ENCODE measurements at regions not wholly inside any gene's neighbourhood (a gene's known extent, or its start where the extent isn't known, plus 50 kb on each side); places are given as distances from the start of the nearest gene placed in this dataset.

- Mint-ChIP-seq H3K27ac (no peak overlapping the region), H3K4me1 (peaks cover 5% of the 10 kb centered on the region; the same call in 1 of the 2 replicates), H3K4me3 (no peak overlapping the region), H3K9me3 (peaks cover 5% of the 10 kb centered on the region), H3K27me3 (ENCODE audit: low read depth) (no peaks in the 10 kb centered on the region), H3K36me3 (no peaks in the 10 kb centered on the region)
- DNase-seq (ENCODE audit: low spot score) (no peak), ATAC-seq (no peak)
- TF ChIP-seq ZNF219 (CRISPR knock-in tag; IDR thresholded peaks at IDR 0.05; ENCODE audit: borderline replicate concordance): no peak
- no peak for TF ChIP-seq ZNF121 (CRISPR knock-in tag; IDR thresholded peaks at IDR 0.05)
- TF ChIP-seq, protein P1, sequence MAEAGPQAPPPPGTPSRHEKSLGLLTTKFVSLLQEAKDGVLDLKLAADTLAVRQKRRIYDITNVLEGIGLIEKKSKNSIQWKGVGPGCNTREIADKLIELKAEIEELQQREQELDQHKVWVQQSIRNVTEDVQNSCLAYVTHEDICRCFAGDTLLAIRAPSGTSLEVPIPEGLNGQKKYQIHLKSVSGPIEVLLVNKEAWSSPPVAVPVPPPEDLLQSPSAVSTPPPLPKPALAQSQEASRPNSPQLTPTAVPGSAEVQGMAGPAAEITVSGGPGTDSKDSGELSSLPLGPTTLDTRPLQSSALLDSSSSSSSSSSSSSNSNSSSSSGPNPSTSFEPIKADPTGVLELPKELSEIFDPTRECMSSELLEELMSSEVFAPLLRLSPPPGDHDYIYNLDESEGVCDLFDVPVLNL (CRISPR knock-in tag; IDR thresholded peaks at IDR 0.05; ENCODE audit: borderline replicate concordance, low read depth): no peak
- no peak for TF ChIP-seq TEAD4 (CRISPR knock-in tag; IDR thresholded peaks at IDR 0.05)
- CTCF ChIA-PET: no interaction called here
- POLR2A ChIA-PET: no interaction called here
Observed at GRCh38 chr3:30142946-30143345, 463.5 kb upstream of the TGFBR2 start.

- Mint-ChIP-seq H3K36me3 (no peaks in the 10 kb centered on the region), H3K27ac (no peak overlapping the region), H3K4me1 (peaks cover 5% of the 10 kb centered on the region; the same call in 1 of the 2 replicates), H3K4me3 (no peak overlapping the region), H3K27me3 (ENCODE audit: low read depth) (no peaks in the 10 kb centered on the region), H3K9me3 (peaks cover 8% of the 10 kb centered on the region)
- no peak for ATAC-seq
- CTCF ChIA-PET: interaction anchor here (1.3 kb wide), 1 partner anchor 103 kb away, joined by 3 read pairs; no protein-coding TSS in a partner anchor
- TF ChIP-seq NR2C2 (CRISPR knock-in tag; IDR thresholded peaks at IDR 0.05) (no peak), PRRX2 (CRISPR knock-in tag; IDR thresholded peaks at IDR 0.05) (no peak), FOXP1 (CRISPR knock-in tag; IDR thresholded peaks at IDR 0.05; ENCODE audit: borderline replicate concordance) (no peak), KAT7 (CRISPR knock-in tag; IDR thresholded peaks at IDR 0.05; ENCODE audit: borderline replicate concordance) (no peak), FOXJ3 (CRISPR knock-in tag; IDR thresholded peaks at IDR 0.05; ENCODE audit: borderline replicate concordance) (no peak), ZNF532 (CRISPR knock-in tag; IDR thresholded peaks at IDR 0.05; ENCODE audit: borderline replicate concordance) (no peak), FOXP4 (CRISPR knock-in tag; IDR thresholded peaks at IDR 0.05) (no peak), ATF1 (CRISPR knock-in tag; IDR thresholded peaks at IDR 0.05) (no peak)
- POLR2A ChIA-PET: no interaction called here
- DNase-seq (ENCODE audit: low spot score): no peak
Observed at GRCh38 chr3:30145281-30145680, 461.1 kb upstream of the TGFBR2 start.

DNA sequence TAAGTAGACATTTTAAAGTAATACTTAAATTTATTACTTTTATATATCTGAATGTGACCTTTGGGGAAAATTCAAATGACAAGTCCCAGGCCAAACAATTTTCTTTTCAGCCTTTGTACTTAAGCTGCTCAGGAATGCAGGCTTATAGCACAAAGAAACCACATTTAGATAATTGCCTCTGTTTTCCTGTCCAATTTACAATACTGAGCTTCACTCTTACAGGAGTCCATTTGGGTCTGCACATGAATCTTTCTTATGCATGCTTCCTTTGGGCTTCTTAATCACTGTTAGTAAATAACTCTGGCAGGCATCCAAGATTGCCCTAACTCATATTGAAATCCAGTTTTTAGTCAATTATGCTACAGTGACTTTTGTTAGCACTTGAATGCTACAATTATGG, 459.4 kb upstream of the TGFBR2 start:
- H3K9me3 Mint-ChIP-seq: peaks cover 8% of the 10 kb centered on the region
- DNase-seq (ENCODE audit: low spot score): no peak
- ATAC-seq: no peak
- H3K27ac Mint-ChIP-seq: no peak overlapping the region
- ChIA-PET POLR2A (no interaction called here), CTCF (interaction anchor here (0.5 kb wide), 1 partner anchor 11 kb away, joined by 3 read pairs; no protein-coding TSS in a partner anchor)
- no peak overlapping the region for H3K4me3 Mint-ChIP-seq
- H3K36me3 Mint-ChIP-seq: no peaks in the 10 kb centered on the region
- H3K4me1 Mint-ChIP-seq: peaks cover 5% of the 10 kb centered on the region; the same call in 1 of the 2 replicates
- no peaks in the 10 kb centered on the region for H3K27me3 Mint-ChIP-seq (ENCODE audit: low read depth)
- no peak for TF ChIP-seq ZNF232 (CRISPR knock-in tag; IDR thresholded peaks at IDR 0.05)
- no peak for TF ChIP-seq ZNF263 (CRISPR knock-in tag; IDR thresholded peaks at IDR 0.05; ENCODE audit: low read depth)
- TF ChIP-seq TEAD1 (CRISPR knock-in tag; IDR thresholded peaks at IDR 0.05): no peak
- no peak for TF ChIP-seq CTCF (IDR thresholded peaks at IDR 0.05)
- TF ChIP-seq ZNF281 (CRISPR knock-in tag; IDR thresholded peaks at IDR 0.05): no peak
